Spleen (tissue), 11 donors: ENCODE measurements at regions not wholly inside any gene's neighbourhood (a gene's known extent, or its start where the extent isn't known, plus 50 kb on each side); places are given as distances from the start of the nearest gene placed in this dataset.
"Not testable (repeated sequence)": the region's sequence is repeated elsewhere in the genome, so short reads cannot be mapped to it uniquely, and the experiment has no call there.

Experiments used
- DNase-seq: peaks from one replicate; pipeline ENCODE4 v3.0.0-alpha.2; 2020
- H3K27ac ChIP-seq, 8 donors: fragments of 200-600 bp; sonication (generic) in 7 of 8; 1 replicate in 4 of 8; 2 replicates in 4 of 8; pipeline versions ENCODE4 v1.5.0 to v1.8.0; 2016 to 2021; ENCODE audit warnings: inconsistent platforms in 4 of 8, mild to moderate bottlenecking in 4 of 8, moderate library complexity in 1 of 8
- H3K27me3 ChIP-seq, 7 donors: fragments of 200-600 bp; sonication (generic) in 6 of 7; replicated peaks in 1 of 7; 1 replicate in 4 of 7; 2 replicates in 3 of 7; pipeline versions ENCODE4 v1.5.0 to v1.8.0; 2016 to 2021; ENCODE audit warnings: inconsistent platforms in 3 of 7, mild to moderate bottlenecking in 1 of 7
- H3K36me3 ChIP-seq, 6 donors: fragments of 200-600 bp; sonication (generic) in 5 of 6; 1 replicate in 4 of 6; 2 replicates in 2 of 6; pipeline versions ENCODE4 v1.5.0 to v1.8.0; 2016 to 2021; ENCODE audit warnings: inconsistent platforms in 2 of 6
- H3K4me1 ChIP-seq, 6 donors: fragments of 200-600 bp; sonication (generic) in 5 of 6; 1 replicate in 3 of 6; 2 replicates in 3 of 6; pipeline versions ENCODE4 v1.5.0 to v1.8.0; 2016 to 2021; ENCODE audit warnings: inconsistent platforms in 3 of 6
- H3K4me3 ChIP-seq, 8 donors: fragments of 200-600 bp; sonication (generic) in 7 of 8; 1 replicate in 4 of 8; 2 replicates in 4 of 8; pipeline versions ENCODE4 v1.5.0 to v1.8.0; 2016 to 2021; ENCODE audit warnings: inconsistent platforms in 4 of 8, mild to moderate bottlenecking in 4 of 8, moderate library complexity in 2 of 8
- H3K9me3 ChIP-seq, 8 donors: fragments of 200-600 bp; sonication (generic) in 7 of 8; 1 replicate in 4 of 8; 2 replicates in 4 of 8; pipeline versions ENCODE4 v1.5.0 to v1.8.0; 2016 to 2021; ENCODE audit warnings: inconsistent platforms in 4 of 8
- CTCF ChIP-seq, 11 experiments: fragments of 200-600 bp in 7 of 11; fragments of 450-650 bp in 4 of 11; sonication (generic) in 4 of 11; IDR thresholded peaks in 8 of 11; conservative IDR thresholded peaks in 3 of 11; 1 replicate in 7 of 11; 2 replicates in 4 of 11; pipeline versions ENCODE4 v1.4.0 to v1.8.0; 2016 to 2021; ENCODE audit warnings: antibody characterized with exemption in 11 of 11, inconsistent platforms in 4 of 11, mild to moderate bottlenecking in 1 of 11
- POLR2A ChIP-seq, 3 donors: fragments of 450-650 bp; IDR thresholded peaks; one replicate each; pipeline ENCODE4 v1.5.1; 2017; ENCODE audit warnings: antibody characterized with exemption in 3 of 3, mild to moderate bottlenecking in 1 of 3
- POLR2AphosphoS5 ChIP-seq, 3 donors: sonication (generic); formaldehyde crosslinking; IDR thresholded peaks; one replicate each; pipeline ENCODE4 v1.5.1; 2017; ENCODE audit warnings: antibody characterized with exemption in 3 of 3
- WGBS, 5 donors: extraction: QIAGEN DNeasy Blood & Tissue Kit in 3 of 5; methylation state at CpG; one replicate each; pipeline versions ENCODE4 v1.1.5 to v1.1.7; 2013 to 2018; 5-methylcytosine and 5-hydroxymethylcytosine counted together
- intact Hi-C: fragments of 100-400 bp; cut with DNase I; formaldehyde crosslinking; loops from one replicate; pipeline ENCODE4 v1.15.0; 2023; ENCODE audit warnings: low total_unique reads
- donor health status: healthy with polysubstance abuse.
- donor health status: DM: no; HTN: no; CAD: no; lungs with moderate emphysema.
- donor health status: DM: no; HTN: no; CAD: no.
- donor health status: Bipolar disorder and iron deficiency.
- donor health status: healthy.
- donor health status: DM: no; HTN: no; CAD: no.
- donor health status: DM: yes; HTN: yes; CAD: no.

DNA sequence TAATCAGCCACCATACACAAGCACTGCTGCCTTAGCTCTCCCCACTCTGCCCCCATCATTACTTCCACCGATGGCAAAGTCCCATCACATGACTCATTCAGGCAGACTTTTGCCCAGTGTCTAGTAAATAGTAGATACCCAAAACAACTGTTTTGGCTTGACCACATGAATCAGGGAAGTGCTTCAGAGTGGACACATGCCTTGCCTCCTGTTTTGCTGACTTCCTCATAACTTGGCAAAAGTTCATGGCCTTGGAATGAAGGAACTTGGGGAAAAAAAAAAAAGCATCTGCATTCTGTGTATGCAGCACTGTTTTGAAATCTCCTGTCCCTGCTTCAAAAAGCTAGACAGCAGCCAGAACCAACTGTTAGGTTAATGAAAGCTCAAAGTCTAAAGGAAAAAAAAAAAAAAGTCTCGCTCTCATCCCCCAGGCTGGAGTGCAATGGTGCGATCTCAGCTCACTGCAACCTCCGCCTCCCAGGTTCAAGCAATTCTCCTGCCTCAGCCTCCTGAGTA lies 335.3 kb downstream of the FAM181B start:
- Histone ChIP-seq H3K36me3 (no peaks in the 10 kb centered on the region), H3K27me3 (no peaks in the 10 kb centered on the region), H3K9me3 (peaks cover 0 to 10% (median 5%) of the 10 kb centered on the region in 8 donors), H3K4me3 (no peak overlapping the region), H3K27ac (peak overlapping the region in 1 of 8 donors; percentile 7), H3K4me1 (peaks cover 0 to 10% (median 0%) of the 10 kb centered on the region in 6 donors)
- no peak for DNase-seq
- WGBS, 5 donors, result 62 to 83% (median 79%) methylated on average over 4 of the region's 4 CpGs
- intact Hi-C loops, result no loop called here
- TF ChIP-seq POLR2AphosphoS5 (IDR thresholded peaks at IDR 0.05), result peak in 1 of 3 donors; percentile 45
- no peak for TF ChIP-seq CTCF (IDR thresholded peaks at IDR 0.05 in 8 of 11, conservative IDR thresholded peaks at IDR 0.05 in 3 of 11)

GRCh38 chr11:82396639-82397038 lies 337.0 kb downstream of the FAM181B start:
- intact Hi-C loops, H3K4me1 ChIP-seq, H3K36me3 ChIP-seq, H3K27me3 ChIP-seq, H3K4me3 ChIP-seq, H3K27ac ChIP-seq, DNase-seq: not testable (repeated sequence)
- peaks cover 0 to 21% (median 13%) of the 10 kb centered on the region in 8 donors for H3K9me3 ChIP-seq
- 82 to 90% (median 84%) methylated on average over 5 of the region's 5 CpGs for WGBS, 5 donors

DNA sequence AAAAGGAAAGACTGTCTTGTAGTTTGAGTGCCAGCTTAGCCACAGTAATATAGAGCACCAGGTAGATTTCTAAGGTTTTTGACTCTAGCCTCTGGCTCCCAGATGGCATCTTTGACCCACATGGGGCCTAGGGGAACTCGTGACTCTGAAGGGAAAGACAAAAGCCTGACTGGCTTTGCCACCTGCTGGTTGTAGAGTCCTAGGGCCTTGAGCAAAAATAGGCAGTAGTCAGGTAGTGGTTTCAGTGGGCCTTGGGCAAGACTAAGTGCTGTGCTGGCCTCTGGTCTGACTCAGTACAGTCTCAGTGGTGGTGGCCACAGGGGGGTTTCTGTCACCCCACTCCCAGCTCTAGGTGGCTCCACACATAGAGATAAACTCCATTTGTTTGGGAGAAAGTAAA lies 349.4 kb downstream of the FAM181B start:
- TF ChIP-seq POLR2A (IDR thresholded peaks at IDR 0.05), result no peak
- TF ChIP-seq POLR2AphosphoS5 (IDR thresholded peaks at IDR 0.05), result no peak
- TF ChIP-seq CTCF (IDR thresholded peaks at IDR 0.05 in 8 of 11, conservative IDR thresholded peaks at IDR 0.05 in 3 of 11), result no peak
- no peak for DNase-seq
- no peaks in the 10 kb centered on the region for H3K27me3 ChIP-seq
- intact Hi-C loops, result no loop called here
- H3K9me3 ChIP-seq, result no peaks in the 10 kb centered on the region
- no peaks in the 10 kb centered on the region for H3K36me3 ChIP-seq
- no peak overlapping the region for H3K4me3 ChIP-seq
- H3K27ac ChIP-seq, result no peak overlapping the region
- 11 to 57% (median 38%) methylated on average over 1 of the region's 1 CpG for WGBS, 5 donors
- no peaks in the 10 kb centered on the region for H3K4me1 ChIP-seq

DNA sequence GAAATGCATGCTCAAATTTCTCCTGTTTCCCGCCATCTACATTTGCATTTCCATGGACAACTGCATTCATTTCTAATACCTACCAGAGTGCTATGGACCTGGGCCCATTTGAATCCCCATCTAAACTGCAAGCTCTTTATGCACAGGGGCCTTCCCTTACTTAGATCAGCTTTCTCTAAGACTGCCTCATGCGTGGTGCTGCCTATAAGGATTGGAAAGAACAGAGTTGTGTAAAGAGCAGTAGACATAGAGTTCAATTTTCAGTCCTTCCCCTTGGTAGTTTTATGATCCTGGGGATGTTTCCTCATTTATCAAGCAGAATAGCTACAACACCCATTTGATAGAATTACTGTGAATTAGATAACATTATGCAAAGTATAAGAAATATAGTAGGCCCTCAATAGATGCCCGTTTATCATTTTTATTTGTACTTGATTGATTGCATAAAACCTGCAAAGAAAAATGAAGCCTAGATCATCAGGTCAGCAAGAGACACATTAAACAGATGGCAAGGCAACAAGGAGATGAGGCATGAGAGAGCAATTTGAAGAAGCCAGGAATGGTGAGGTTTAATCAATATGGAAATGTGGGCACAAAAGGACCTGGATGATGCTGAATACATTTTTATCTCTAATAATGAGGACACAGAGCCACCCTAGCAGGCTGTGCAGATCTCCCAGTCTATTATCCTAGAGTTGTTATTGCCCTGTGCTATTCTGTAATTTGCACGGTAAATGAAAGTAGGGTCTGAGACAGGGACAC lies 359.7 kb downstream of the FAM181B start:
- DNase-seq, result no peak
- WGBS, 5 donors, result 84 to 91% (median 85%) methylated on average over 4 of the region's 4 CpGs
- Histone ChIP-seq H3K36me3 (no peaks in the 10 kb centered on the region), H3K27me3 (no peaks in the 10 kb centered on the region), H3K9me3 (peaks cover 0 to 5% (median 0%) of the 10 kb centered on the region in 8 donors), H3K4me3 (no peak overlapping the region), H3K4me1 (no peaks in the 10 kb centered on the region), H3K27ac (no peak overlapping the region)
- TF ChIP-seq CTCF (IDR thresholded peaks at IDR 0.05 in 8 of 11, conservative IDR thresholded peaks at IDR 0.05 in 3 of 11), result no peak
- TF ChIP-seq POLR2A (IDR thresholded peaks at IDR 0.05), result no peak
- no peak for TF ChIP-seq POLR2AphosphoS5 (IDR thresholded peaks at IDR 0.05)
- intact Hi-C loops, result no loop called here
